Neutrophil (primary cell): ENCODE measurements at regions not wholly inside any gene's neighbourhood (a gene's known extent, or its start where the extent isn't known, plus 50 kb on each side); places are given as distances from the start of the nearest gene placed in this dataset.

Source experiments
- H3K27ac ChIP-seq: fragments of 200-600 bp; sonication (generic); 2 replicates; pipeline ENCODE4 v1.5.1; 2016; ENCODE audit warnings: mild to moderate bottlenecking, moderate library complexity
- H3K27me3 ChIP-seq: fragments of 200-600 bp; sonication (generic); 2 replicates; pipeline ENCODE4 v1.6.0; 2016; ENCODE audit warnings: mild to moderate bottlenecking
- H3K36me3 ChIP-seq: fragments of 200-600 bp; sonication (generic); 2 replicates; pipeline ENCODE4 v1.5.1; 2017
- H3K4me1 ChIP-seq, 2 experiments: fragments of 200-600 bp in 1 of 2; sonication (generic) in 1 of 2; 1 replicate in 1 of 2; 2 replicates in 1 of 2; pipeline versions ENCODE4 v1.5.1 to v1.6.1; 2013 to 2016; ENCODE audit warnings: low read depth in 1 of 2, low read length in 1 of 2, mild to moderate bottlenecking in 1 of 2, moderate library complexity in 1 of 2; ENCODE audit not compliant: control insufficient read depth in 1 of 2, insufficient read depth in 1 of 2
- H3K4me3 ChIP-seq, 2 experiments: fragments of 200-600 bp in 1 of 2; sonication (generic) in 1 of 2; 1 replicate in 1 of 2; 2 replicates in 1 of 2; pipeline ENCODE4 v1.5.1; 2013 to 2016; ENCODE audit warnings: low read depth in 1 of 2, low read length in 1 of 2, mild to moderate bottlenecking in 1 of 2, moderate library complexity in 1 of 2
- H3K9me3 ChIP-seq: fragments of 200-600 bp; sonication (generic); 2 replicates; pipeline ENCODE4 v1.5.1; 2016
- TF ChIP-seq, protein P1 (sequence below): fragments of 200-600 bp; sonication (generic); IDR thresholded peaks from 2 replicates; pipeline ENCODE4 v1.5.1; 2016; ENCODE audit warnings: antibody characterized with exemption

DNA sequence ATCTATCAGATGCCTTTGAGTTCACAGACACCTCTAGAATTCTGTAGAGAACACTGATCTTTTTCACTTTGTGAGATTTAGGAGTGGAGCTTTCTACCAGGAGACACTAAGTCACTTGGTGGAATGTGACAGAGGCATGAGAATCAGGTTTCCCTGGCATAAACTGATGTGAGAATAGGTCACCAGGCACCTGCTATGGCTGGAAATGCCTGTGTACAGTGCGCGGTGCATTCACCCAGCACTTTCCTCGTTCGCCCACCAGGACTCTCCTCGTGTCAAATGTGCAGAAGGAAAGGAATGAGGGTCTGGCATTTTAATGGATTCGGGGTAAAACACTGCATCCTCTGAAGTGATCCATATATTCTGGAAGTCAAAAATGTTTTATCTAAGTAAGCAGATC, 281.8 kb upstream of the TUT7 start:
- no peaks in the 10 kb centered on the region for H3K4me1 ChIP-seq
- no peak overlapping the region for H3K4me3 ChIP-seq
- no peak overlapping the region for H3K27ac ChIP-seq
- TF ChIP-seq, protein P1, sequence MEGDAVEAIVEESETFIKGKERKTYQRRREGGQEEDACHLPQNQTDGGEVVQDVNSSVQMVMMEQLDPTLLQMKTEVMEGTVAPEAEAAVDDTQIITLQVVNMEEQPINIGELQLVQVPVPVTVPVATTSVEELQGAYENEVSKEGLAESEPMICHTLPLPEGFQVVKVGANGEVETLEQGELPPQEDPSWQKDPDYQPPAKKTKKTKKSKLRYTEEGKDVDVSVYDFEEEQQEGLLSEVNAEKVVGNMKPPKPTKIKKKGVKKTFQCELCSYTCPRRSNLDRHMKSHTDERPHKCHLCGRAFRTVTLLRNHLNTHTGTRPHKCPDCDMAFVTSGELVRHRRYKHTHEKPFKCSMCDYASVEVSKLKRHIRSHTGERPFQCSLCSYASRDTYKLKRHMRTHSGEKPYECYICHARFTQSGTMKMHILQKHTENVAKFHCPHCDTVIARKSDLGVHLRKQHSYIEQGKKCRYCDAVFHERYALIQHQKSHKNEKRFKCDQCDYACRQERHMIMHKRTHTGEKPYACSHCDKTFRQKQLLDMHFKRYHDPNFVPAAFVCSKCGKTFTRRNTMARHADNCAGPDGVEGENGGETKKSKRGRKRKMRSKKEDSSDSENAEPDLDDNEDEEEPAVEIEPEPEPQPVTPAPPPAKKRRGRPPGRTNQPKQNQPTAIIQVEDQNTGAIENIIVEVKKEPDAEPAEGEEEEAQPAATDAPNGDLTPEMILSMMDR = no peak
- H3K27me3 ChIP-seq = peaks cover 9% of the 10 kb centered on the region
- H3K9me3 ChIP-seq = no peaks in the 10 kb centered on the region
- H3K36me3 ChIP-seq = no peaks in the 10 kb centered on the region

DNA sequence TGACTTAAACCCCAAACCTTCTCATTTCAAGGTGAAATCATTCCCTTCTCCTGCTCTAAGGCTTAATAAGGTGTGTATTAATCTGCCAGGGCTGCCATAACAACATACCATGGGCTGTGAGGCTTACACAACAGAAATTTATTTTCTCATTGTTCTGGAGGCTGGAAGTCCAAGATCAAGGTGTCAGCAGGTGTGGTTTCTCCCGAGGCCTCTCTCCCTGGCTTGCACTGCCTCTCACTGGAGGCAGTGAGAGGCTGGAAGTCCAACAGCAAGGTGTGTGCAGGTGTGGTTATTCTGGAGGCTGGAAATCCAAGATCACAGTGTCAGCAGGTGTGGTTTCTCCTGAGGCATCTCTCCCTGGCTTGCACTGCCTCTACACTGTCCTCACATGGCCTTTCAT, 280.3 kb upstream of the TUT7 start:
- Histone ChIP-seq H3K4me3 (no peak overlapping the region), H3K27me3 (peaks cover 9% of the 10 kb centered on the region), H3K36me3 (no peaks in the 10 kb centered on the region), H3K4me1 (no peaks in the 10 kb centered on the region), H3K27ac (no peak overlapping the region), H3K9me3 (no peaks in the 10 kb centered on the region)
- TF ChIP-seq, protein P1 = no peak

DNA sequence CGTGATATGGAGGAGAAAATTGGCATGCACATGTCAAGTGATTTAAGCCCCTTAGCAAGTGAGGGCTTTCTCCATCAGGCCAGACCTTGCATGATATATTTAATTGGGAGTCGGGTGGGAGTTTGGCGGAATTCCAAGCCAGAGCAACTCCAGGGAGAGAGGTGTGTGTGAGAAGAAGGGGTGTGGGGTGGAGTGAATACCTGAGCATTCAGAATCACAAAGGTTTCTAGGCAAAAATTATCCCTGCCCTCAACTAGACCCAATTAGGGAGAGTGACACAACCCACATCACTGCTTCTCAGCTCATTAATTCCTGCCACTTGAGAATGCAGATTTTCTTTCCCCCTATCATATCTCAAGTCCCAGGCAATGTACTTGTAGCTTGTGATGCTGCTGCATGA, 279.7 kb upstream of the TUT7 start:
- Histone ChIP-seq H3K4me1 (no peaks in the 10 kb centered on the region), H3K4me3 (no peak overlapping the region), H3K27me3 (peaks cover 9% of the 10 kb centered on the region), H3K27ac (no peak overlapping the region), H3K9me3 (no peaks in the 10 kb centered on the region), H3K36me3 (no peaks in the 10 kb centered on the region)
- TF ChIP-seq, protein P1 = no peak

DNA sequence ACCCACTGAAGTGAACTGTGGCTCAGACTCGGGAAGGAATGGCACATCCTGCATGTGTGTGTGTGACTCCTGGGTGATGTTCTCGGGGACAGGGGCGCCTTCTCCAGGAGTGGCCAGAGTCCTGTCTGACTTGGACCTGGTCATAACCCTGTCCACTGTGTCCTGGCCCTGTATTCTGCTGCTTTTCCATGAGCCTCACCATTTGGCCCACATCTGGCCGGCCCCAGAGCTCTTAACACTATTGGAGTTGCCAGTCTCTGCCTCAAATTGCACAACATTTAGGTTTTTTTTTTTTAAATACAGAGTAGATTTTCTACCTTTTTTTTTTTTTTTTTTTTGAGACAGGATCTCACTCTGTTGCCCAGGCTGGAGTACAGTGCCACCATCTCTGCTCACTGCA, 278.3 kb upstream of the TUT7 start:
- Histone ChIP-seq H3K27me3 (peaks cover 9% of the 10 kb centered on the region), H3K36me3 (no peaks in the 10 kb centered on the region), H3K4me1 (no peaks in the 10 kb centered on the region), H3K27ac (no peak overlapping the region), H3K9me3 (no peaks in the 10 kb centered on the region), H3K4me3 (no peak overlapping the region)
- TF ChIP-seq, protein P1 = no peak

DNA sequence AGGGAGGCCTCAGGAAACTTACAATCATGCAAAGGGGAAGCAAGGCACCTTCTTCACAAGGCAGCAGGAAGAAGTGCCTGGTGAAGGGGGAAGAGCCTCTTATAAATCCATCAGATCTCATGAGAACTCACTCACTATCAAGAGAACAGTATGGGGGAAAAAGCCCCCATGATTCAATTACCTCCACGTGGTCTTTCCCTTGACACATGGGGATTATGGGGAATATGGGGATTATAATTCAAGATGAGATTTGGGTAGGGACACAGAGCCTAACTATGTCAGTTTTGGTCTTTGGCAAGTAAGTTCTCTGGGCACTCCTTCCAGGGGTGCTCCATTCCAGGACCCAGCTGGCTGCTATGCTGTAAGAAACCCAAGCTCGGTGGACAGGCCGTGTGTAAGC, 275.3 kb upstream of the TUT7 start:
- no peak overlapping the region for H3K4me3 ChIP-seq
- H3K9me3 ChIP-seq = no peaks in the 10 kb centered on the region
- H3K36me3 ChIP-seq = no peaks in the 10 kb centered on the region
- H3K27me3 ChIP-seq = no peaks in the 10 kb centered on the region
- H3K27ac ChIP-seq = no peak overlapping the region
- TF ChIP-seq, protein P1 = no peak
- H3K4me1 ChIP-seq = no peaks in the 10 kb centered on the region

DNA sequence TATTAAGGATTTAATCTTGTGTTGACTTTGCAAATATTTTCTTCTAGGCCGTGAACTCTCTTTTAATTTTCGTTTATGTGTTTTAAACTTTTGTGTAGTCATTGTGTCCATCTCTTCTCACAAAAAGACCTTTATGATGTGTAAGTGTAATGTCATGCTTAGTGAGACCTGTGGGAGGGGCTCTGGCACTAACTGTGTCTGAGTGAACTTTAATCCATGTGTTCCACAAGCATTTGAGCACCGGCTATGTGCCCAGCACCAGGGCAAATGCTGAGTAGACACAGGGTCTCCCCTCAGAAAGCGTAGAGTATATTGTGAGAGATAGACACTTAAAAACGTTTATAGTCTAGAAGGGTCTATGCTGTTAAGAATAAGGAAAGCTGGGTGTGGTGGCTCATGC, 272.6 kb upstream of the TUT7 start:
- TF ChIP-seq, protein P1 = no peak
- H3K27me3 ChIP-seq = no peaks in the 10 kb centered on the region
- no peaks in the 10 kb centered on the region for H3K9me3 ChIP-seq
- H3K27ac ChIP-seq = no peak overlapping the region
- H3K4me1 ChIP-seq = no peaks in the 10 kb centered on the region
- no peak overlapping the region for H3K4me3 ChIP-seq
- H3K36me3 ChIP-seq = no peaks in the 10 kb centered on the region
